Stimulated activated naive CD4-positive, alpha-beta T cell (primary cell): ENCODE measurements at regions not wholly inside any gene's neighbourhood (a gene's known extent, or its start where the extent isn't known, plus 50 kb on each side); places are given as distances from the start of the nearest gene placed in this dataset.

Source experiments
- DNase-seq, 6 experiments: peaks; one replicate each; lab custom pipeline; 2025; lab: John Stamatoyannopoulos, UW

- no peak for DNase-seq
Measured at GRCh38 chr9:81259896-81260295, 429.5 kb downstream of the TLE1 start.

- no peak for DNase-seq
Measured at GRCh38 chr9:81256368-81256767, 433.0 kb downstream of the TLE1 start.

- no peak for DNase-seq
Measured at GRCh38 chr9:81250606-81251005, 438.7 kb downstream of the TLE1 start.

GRCh38 chr9:81250041-81250440, 439.3 kb downstream of the TLE1 start:
- no peak for DNase-seq

GRCh38 chr9:81245254-81245956, 443.9 kb downstream of the TLE1 start:
- DNase-seq: no peak

GRCh38 chr9:81244631-81245030, 444.7 kb downstream of the TLE1 start:
- DNase-seq: no peak

GRCh38 chr9:81242866-81243265, 446.5 kb downstream of the TLE1 start:
- DNase-seq: no peak

GRCh38 chr9:81239388-81239787, 450.0 kb downstream of the TLE1 start:
- no peak for DNase-seq

GRCh38 chr9:81237565-81238231, 451.6 kb downstream of the TLE1 start:
- DNase-seq: no peak

GRCh38 chr9:81234924-81235610, 454.3 kb downstream of the TLE1 start:
- DNase-seq: no peak

- DNase-seq: no peak
Measured at GRCh38 chr9:81231011-81231410, 458.3 kb downstream of the TLE1 start.

- no peak for DNase-seq
Measured at GRCh38 chr9:81227507-81228245, 461.7 kb downstream of the TLE1 start.

- DNase-seq: no peak
Measured at GRCh38 chr9:81225596-81225995, 463.8 kb downstream of the TLE1 start.

GRCh38 chr9:81224166-81225081, 464.9 kb downstream of the TLE1 start:
- DNase-seq: no peak

GRCh38 chr9:81214975-81215374, 474.4 kb downstream of the TLE1 start:
- DNase-seq: no peak

GRCh38 chr9:81213456-81213855, 475.9 kb downstream of the TLE1 start:
- DNase-seq: no peak

GRCh38 chr9:81211741-81212140, 477.6 kb downstream of the TLE1 start:
- no peak for DNase-seq

GRCh38 chr9:81207651-81208050, 481.7 kb downstream of the TLE1 start:
- no peak for DNase-seq

GRCh38 chr9:81202292-81202691, 487.1 kb downstream of the TLE1 start:
- DNase-seq: no peak

- DNase-seq: no peak
Measured at GRCh38 chr9:81195206-81195605, 494.1 kb downstream of the TLE1 start.
